Calu3 (cell line): ENCODE measurements at regions not wholly inside any gene's neighbourhood (a gene's known extent, or its start where the extent isn't known, plus 50 kb on each side); places are given as distances from the start of the nearest gene placed in this dataset.

ENCODE experiments used
- BruUV-seq: library from RNA; stranded (reverse); fragments of 400-500 nt; replicated peaks from 2 replicates; lab custom pipeline; 2021; lab: Mats Ljungman, UMichigan
- CTCF ChIA-PET: fragments of 300-600 bp; sonication (Branson Sonifier 250); formaldehyde crosslinking; loops from one replicate; lab custom pipeline; 2022; ENCODE audit warnings: antibody characterized with exemption; lab: Charles Lee
- DNase-seq: peaks from one replicate; pipeline ENCODE4 v3.0.0; 2022
- H3K27ac Mint-ChIP-seq: one replicate; pipeline ENCODE4 v1.8.0; 2022; ENCODE audit warnings: mixed read lengths; ENCODE audit not compliant: unreplicated experiment
- H3K27me3 Mint-ChIP-seq: one replicate; pipeline ENCODE4 v1.8.0; 2022; ENCODE audit warnings: mixed read lengths; ENCODE audit not compliant: unreplicated experiment
- H3K36me3 Mint-ChIP-seq: one replicate; pipeline ENCODE4 v1.8.0; 2022; ENCODE audit warnings: mild to moderate bottlenecking, moderate library complexity, mixed read lengths; ENCODE audit not compliant: insufficient read depth, unreplicated experiment
- H3K4me1 Mint-ChIP-seq: one replicate; pipeline ENCODE4 v1.8.0; 2022; ENCODE audit warnings: mild to moderate bottlenecking, low read depth, mixed read lengths; ENCODE audit not compliant: unreplicated experiment
- H3K4me3 Mint-ChIP-seq: one replicate; pipeline ENCODE4 v1.8.0; 2022; ENCODE audit warnings: mild to moderate bottlenecking, low read depth, moderate library complexity, mixed read lengths; ENCODE audit not compliant: unreplicated experiment
- H3K9me3 Mint-ChIP-seq: one replicate; pipeline ENCODE4 v1.8.0; 2022; ENCODE audit warnings: low read depth, mixed read lengths; ENCODE audit not compliant: unreplicated experiment
- CTCF ChIP-seq: fragments of 200-600 bp; IDR thresholded peaks from one replicate; pipeline ENCODE4 v1.8.0; 2022; ENCODE audit warnings: antibody characterized with exemption; ENCODE audit not compliant: unreplicated experiment
- intact Hi-C: fragments of 100-400 bp; cut with micrococcal nuclease; formaldehyde crosslinking; loops from one replicate; pipeline ENCODE4 v1.10.0; 2022; ENCODE audit not compliant: unreplicated experiment

- Mint-ChIP-seq H3K27ac (no peak overlapping the region), H3K27me3 (peaks cover 100% of the 10 kb centered on the region), H3K4me3 (no peak overlapping the region), H3K9me3 (no peaks in the 10 kb centered on the region), H3K4me1 (no peaks in the 10 kb centered on the region), H3K36me3 (no peaks in the 10 kb centered on the region)
- DNase-seq: no peak
- no peak for TF ChIP-seq CTCF
- BruUV-seq: no TSS peak
- intact Hi-C loops: no loop called here
- CTCF ChIA-PET: no interaction called here
Measured at GRCh38 chr17:79255046-79255445, 180.4 kb downstream of the ENGASE start.

- intact Hi-C loops: no loop called here
- H3K27me3 Mint-ChIP-seq: peaks cover 93% of the 10 kb centered on the region
- no peak overlapping the region for H3K4me3 Mint-ChIP-seq
- DNase-seq: no peak
- no peak overlapping the region for H3K27ac Mint-ChIP-seq
- no peak for TF ChIP-seq CTCF
- H3K9me3 Mint-ChIP-seq: no peaks in the 10 kb centered on the region
- CTCF ChIA-PET: no interaction called here
- H3K36me3 Mint-ChIP-seq: no peaks in the 10 kb centered on the region
- BruUV-seq: no TSS peak
- H3K4me1 Mint-ChIP-seq: no peaks in the 10 kb centered on the region
Measured at GRCh38 chr17:79252886-79253285, 178.3 kb downstream of the ENGASE start.

- no TSS peak for BruUV-seq
- H3K27me3 Mint-ChIP-seq: peaks cover 93% of the 10 kb centered on the region
- no peaks in the 10 kb centered on the region for H3K36me3 Mint-ChIP-seq
- TF ChIP-seq CTCF: no peak
- no peak overlapping the region for H3K27ac Mint-ChIP-seq
- H3K4me1 Mint-ChIP-seq: no peaks in the 10 kb centered on the region
- DNase-seq: no peak
- intact Hi-C loops: no loop called here
- H3K9me3 Mint-ChIP-seq: no peaks in the 10 kb centered on the region
- H3K4me3 Mint-ChIP-seq: no peak overlapping the region
- CTCF ChIA-PET: no interaction called here
Measured at GRCh38 chr17:79251824-79252223, 177.2 kb downstream of the ENGASE start.

- H3K36me3 Mint-ChIP-seq: no peaks in the 10 kb centered on the region
- no peaks in the 10 kb centered on the region for H3K9me3 Mint-ChIP-seq
- H3K4me3 Mint-ChIP-seq: no peak overlapping the region
- no peak overlapping the region for H3K27ac Mint-ChIP-seq
- CTCF ChIA-PET: no interaction called here
- DNase-seq: no peak
- intact Hi-C loops: no loop called here
- no peaks in the 10 kb centered on the region for H3K4me1 Mint-ChIP-seq
- no TSS peak for BruUV-seq
- peaks cover 93% of the 10 kb centered on the region for H3K27me3 Mint-ChIP-seq
- TF ChIP-seq CTCF: no peak
Measured at GRCh38 chr17:79249929-79250521, 175.4 kb downstream of the ENGASE start.
